WERI-Rb-1 (cell line): ENCODE measurements at regions not wholly inside any gene's neighbourhood (a gene's known extent, or its start where the extent isn't known, plus 50 kb on each side); places are given as distances from the start of the nearest gene placed in this dataset.
"Not testable (repeated sequence)": the region's sequence is repeated elsewhere in the genome, so short reads cannot be mapped to it uniquely, and the experiment has no call there.

Experiments
- DNase-seq: peaks from one replicate; pipeline ENCODE4 v3.0.0-alpha.2; 2020
- H3K27ac ChIP-seq: fragments of 250-450 bp; sonication (Bioruptor Pico); 2 replicates; pipeline ENCODE4 v1.5.1; 2020; ENCODE audit warnings: mild to moderate bottlenecking, moderate library complexity
- H3K27me3 ChIP-seq: fragments of 250-450 bp; sonication (Bioruptor Pico); 2 replicates; pipeline ENCODE4 v1.5.1; 2021; ENCODE audit warnings: mild to moderate bottlenecking, low read depth, moderate library complexity; ENCODE audit not compliant: insufficient read depth, severe bottlenecking
- H3K36me3 ChIP-seq: fragments of 250-450 bp; sonication (Bioruptor Pico); 2 replicates; pipeline ENCODE4 v1.5.1; 2020; ENCODE audit warnings: mild to moderate bottlenecking, moderate library complexity
- H3K4me3 ChIP-seq: 2 replicates; pipeline ENCODE4 v1.5.1; 2011; ENCODE audit warnings: low read depth, mild to moderate bottlenecking, control low read depth, low read length
- H3K9me3 ChIP-seq: fragments of 250-450 bp; sonication (Bioruptor Pico); 2 replicates; pipeline ENCODE4 v1.5.1; 2021; ENCODE audit warnings: mild to moderate bottlenecking, moderate library complexity; ENCODE audit not compliant: severe bottlenecking
- TF ChIP-seq, protein P1 (sequence below): IDR thresholded peaks from 2 replicates; pipeline ENCODE4 v1.5.1; 2011; ENCODE audit warnings: low read depth, mild to moderate bottlenecking, control low read depth, inconsistent platforms, low read length

DNA sequence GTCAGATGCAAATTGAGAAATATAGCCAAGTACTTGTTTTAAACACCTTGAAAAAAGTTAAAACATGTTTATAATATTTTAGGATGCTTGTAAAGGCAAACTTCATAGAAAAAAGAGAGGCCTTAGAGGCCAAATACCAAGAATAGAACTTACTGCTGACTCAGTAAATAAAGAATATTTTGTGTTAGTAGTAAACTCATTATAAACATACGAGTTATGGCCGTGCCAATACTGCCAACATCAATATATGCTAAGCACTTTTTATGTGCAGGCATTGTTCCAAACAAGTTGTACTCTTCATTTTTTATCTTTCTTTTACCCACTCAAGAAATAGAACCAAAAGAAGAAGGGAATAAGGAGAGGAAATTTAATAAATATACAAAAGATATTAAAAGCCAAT lies 705.9 kb upstream of the NCAM2 start:
- no peaks in the 10 kb centered on the region for H3K9me3 ChIP-seq
- H3K27me3 ChIP-seq: peaks cover 5% of the 10 kb centered on the region
- H3K4me3 ChIP-seq: no peak overlapping the region
- no peak overlapping the region for H3K27ac ChIP-seq
- no peak for DNase-seq
- TF ChIP-seq, protein P1, sequence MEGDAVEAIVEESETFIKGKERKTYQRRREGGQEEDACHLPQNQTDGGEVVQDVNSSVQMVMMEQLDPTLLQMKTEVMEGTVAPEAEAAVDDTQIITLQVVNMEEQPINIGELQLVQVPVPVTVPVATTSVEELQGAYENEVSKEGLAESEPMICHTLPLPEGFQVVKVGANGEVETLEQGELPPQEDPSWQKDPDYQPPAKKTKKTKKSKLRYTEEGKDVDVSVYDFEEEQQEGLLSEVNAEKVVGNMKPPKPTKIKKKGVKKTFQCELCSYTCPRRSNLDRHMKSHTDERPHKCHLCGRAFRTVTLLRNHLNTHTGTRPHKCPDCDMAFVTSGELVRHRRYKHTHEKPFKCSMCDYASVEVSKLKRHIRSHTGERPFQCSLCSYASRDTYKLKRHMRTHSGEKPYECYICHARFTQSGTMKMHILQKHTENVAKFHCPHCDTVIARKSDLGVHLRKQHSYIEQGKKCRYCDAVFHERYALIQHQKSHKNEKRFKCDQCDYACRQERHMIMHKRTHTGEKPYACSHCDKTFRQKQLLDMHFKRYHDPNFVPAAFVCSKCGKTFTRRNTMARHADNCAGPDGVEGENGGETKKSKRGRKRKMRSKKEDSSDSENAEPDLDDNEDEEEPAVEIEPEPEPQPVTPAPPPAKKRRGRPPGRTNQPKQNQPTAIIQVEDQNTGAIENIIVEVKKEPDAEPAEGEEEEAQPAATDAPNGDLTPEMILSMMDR: no peak
- H3K36me3 ChIP-seq: no peaks in the 10 kb centered on the region

GRCh38 chr21:20292854-20293253 lies 705.4 kb upstream of the NCAM2 start:
- H3K27me3 ChIP-seq, H3K9me3 ChIP-seq, H3K36me3 ChIP-seq, H3K4me3 ChIP-seq, DNase-seq, H3K27ac ChIP-seq: not testable (repeated sequence)

DNA sequence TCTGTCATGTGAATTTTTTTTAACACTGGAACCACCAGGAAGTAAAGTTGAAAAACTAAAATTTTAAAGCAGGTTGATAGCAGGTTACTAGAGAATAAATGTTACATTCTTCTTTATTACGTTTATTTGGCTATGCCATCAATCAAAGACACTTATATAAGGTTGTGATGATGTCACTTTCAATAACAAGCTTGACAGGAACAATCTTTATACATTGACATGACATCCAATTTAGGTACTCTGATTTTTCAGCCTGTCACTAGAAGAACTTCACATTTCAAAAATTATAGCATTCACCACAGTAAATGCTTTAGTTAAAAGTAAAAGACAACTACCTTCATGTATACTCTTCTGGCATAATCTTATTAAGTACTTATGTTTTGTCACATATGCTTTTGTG lies 696.8 kb upstream of the NCAM2 start:
- TF ChIP-seq, protein P1: no peak
- Histone ChIP-seq H3K4me3 (no peak overlapping the region), H3K9me3 (no peaks in the 10 kb centered on the region), H3K27me3 (peaks cover 15% of the 10 kb centered on the region), H3K36me3 (no peaks in the 10 kb centered on the region), H3K27ac (no peak overlapping the region)
- DNase-seq: no peak

GRCh38 chr21:20302084-20302483 lies 696.1 kb upstream of the NCAM2 start:
- no peak overlapping the region for H3K4me3 ChIP-seq
- peaks cover 15% of the 10 kb centered on the region for H3K27me3 ChIP-seq
- no peaks in the 10 kb centered on the region for H3K9me3 ChIP-seq
- TF ChIP-seq, protein P1: no peak
- H3K36me3 ChIP-seq: no peaks in the 10 kb centered on the region
- no peak overlapping the region for H3K27ac ChIP-seq
- no peak for DNase-seq

- no peak for DNase-seq
- no peak overlapping the region for H3K27ac ChIP-seq
- TF ChIP-seq, protein P1: no peak
- H3K9me3 ChIP-seq: no peaks in the 10 kb centered on the region
- no peaks in the 10 kb centered on the region for H3K36me3 ChIP-seq
- H3K27me3 ChIP-seq: peaks cover 18% of the 10 kb centered on the region
- no peak overlapping the region for H3K4me3 ChIP-seq
Measured at GRCh38 chr21:20306836-20307235, 691.4 kb upstream of the NCAM2 start.

DNA sequence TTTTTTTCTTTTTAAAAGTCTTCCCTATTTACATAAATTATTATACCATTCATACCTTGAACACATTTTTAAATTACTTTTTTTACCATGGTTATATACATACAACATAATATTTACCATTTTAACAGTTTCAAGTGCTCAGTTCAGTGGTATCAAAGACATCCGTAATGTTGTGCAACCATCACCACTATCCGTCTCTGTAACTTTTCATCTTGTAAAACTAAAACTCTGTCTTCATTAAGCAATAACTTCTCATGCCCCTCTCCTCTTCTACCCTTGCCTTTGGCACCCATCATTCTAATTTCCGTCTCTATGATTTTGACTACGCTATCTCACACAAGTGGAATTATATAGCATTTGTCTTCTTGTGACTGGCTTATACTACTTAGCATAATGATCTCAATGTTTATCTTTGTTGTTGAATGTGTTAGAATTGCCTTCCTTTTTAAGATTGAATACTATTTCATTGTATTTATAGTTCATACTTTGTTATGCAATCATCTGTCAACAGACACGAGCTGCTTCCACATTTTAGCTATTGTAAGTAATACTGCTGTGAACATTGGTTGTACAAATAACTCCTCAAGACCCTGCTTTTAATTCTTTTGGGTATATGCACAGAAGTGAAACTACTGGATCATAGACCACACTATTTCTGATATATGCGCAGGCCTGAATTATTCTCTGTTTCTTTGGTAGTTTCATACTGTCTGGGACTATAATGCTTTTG lies 689.5 kb upstream of the NCAM2 start:
- Histone ChIP-seq H3K36me3 (no peaks in the 10 kb centered on the region), H3K9me3 (no peaks in the 10 kb centered on the region), H3K4me3 (no peak overlapping the region), H3K27ac (no peak overlapping the region), H3K27me3 (peaks cover 15% of the 10 kb centered on the region)
- DNase-seq: no peak
- TF ChIP-seq, protein P1: no peak
